H1 (cell line): ENCODE measurements at regions not wholly inside any gene's neighbourhood (a gene's known extent, or its start where the extent isn't known, plus 50 kb on each side); places are given as distances from the start of the nearest gene placed in this dataset.

Source experiments
- CTCF ChIA-PET: fragments of 300-600 bp; sonication (Branson Sonifier 250); formaldehyde crosslinking; loops from one replicate; lab custom pipeline; 2021; ENCODE audit not compliant: partially characterized antibody; lab: Charles Lee
- POLR2A ChIA-PET: fragments of 300-600 bp; sonication (Branson Sonifier 250); formaldehyde crosslinking; loops from one replicate; lab custom pipeline; 2021; ENCODE audit warnings: inconsistent platforms; ENCODE audit not compliant: partially characterized antibody; lab: Charles Lee
- DNase-seq, 2 experiments: peaks; one replicate each; pipeline versions ENCODE4 v3.0.0 to v3.0.0-alpha.2; 2010 to 2022; ENCODE audit warnings: low spot score in 2 of 2, low read depth in 1 of 2, mixed read lengths in 1 of 2
- FAIRE-seq: peaks from 2 replicates; lab custom pipeline; 2011; peaks lifted over from hg19 to GRCh38; lab: Jason Lieb, UNC
- H2AFZ ChIP-seq: 2 replicates; pipeline ENCODE4 v1.8.1; 2012; ENCODE audit warnings: low read length, inconsistent platforms
- H2AK5ac ChIP-seq: 2 replicates; pipeline ENCODE4 v1.6.1; 2013; ENCODE audit warnings: low read depth, low read length
- H2BK120ac ChIP-seq: replicated peaks from 2 replicates; pipeline ENCODE3; 2013; ENCODE audit warnings: low read depth, low read length, inconsistent platforms
- H2BK12ac ChIP-seq: 2 replicates; pipeline ENCODE4 v1.6.1; 2013; ENCODE audit warnings: low read depth, low read length
- H2BK15ac ChIP-seq: 2 replicates; pipeline ENCODE4 v1.6.1; 2013; ENCODE audit warnings: low read length
- H2BK20ac ChIP-seq: 2 replicates; pipeline ENCODE4 v1.6.1; 2013; ENCODE audit warnings: low read length
- H2BK5ac ChIP-seq: 2 replicates; pipeline ENCODE4 v1.6.1; 2013; ENCODE audit warnings: low read depth, low read length
- H3K14ac ChIP-seq: 2 replicates; pipeline ENCODE4 v1.6.1; 2013; ENCODE audit warnings: inconsistent platforms; ENCODE audit not compliant: insufficient read length
- H3K18ac ChIP-seq: 2 replicates; pipeline ENCODE4 v1.6.1; 2013; ENCODE audit warnings: low read length; ENCODE audit errors: extremely low read depth
- H3K23ac ChIP-seq: 2 replicates; pipeline ENCODE4 v1.6.1; 2013; ENCODE audit warnings: inconsistent platforms; ENCODE audit not compliant: insufficient read length
- H3K23me2 ChIP-seq: 2 replicates; pipeline ENCODE4 v1.6.1; 2013; ENCODE audit warnings: low read depth, low read length
- H3K27ac ChIP-seq: 2 replicates; pipeline ENCODE4 v1.6.1; 2011; ENCODE audit warnings: low read depth, low read length, inconsistent platforms
- H3K27me3 ChIP-seq, 4 experiments: replicated peaks in 1 of 4; 1 replicate in 1 of 4; 2 replicates in 3 of 4; pipeline versions ENCODE4 v1.6.1 to v1.8.1; 2011 to 2013; ENCODE audit warnings: low read length in 3 of 4, mild to moderate bottlenecking in 3 of 4, inconsistent platforms in 2 of 4, mixed read lengths in 2 of 4, moderate library complexity in 1 of 4; ENCODE audit not compliant: control insufficient read depth in 3 of 4, insufficient read depth in 3 of 4; ENCODE audit errors: extremely low read depth in 1 of 4
- H3K36me3 ChIP-seq, 4 experiments: 2 replicates each; pipeline versions ENCODE4 v1.6.1 to v1.8.1; 2011 to 2013; ENCODE audit warnings: mild to moderate bottlenecking in 4 of 4, low read length in 3 of 4, moderate library complexity in 2 of 4, control low read depth in 1 of 4, inconsistent platforms in 1 of 4; ENCODE audit not compliant: insufficient read depth in 4 of 4, control insufficient read depth in 2 of 4
- H3K4ac ChIP-seq: replicated peaks from 2 replicates; pipeline ENCODE3; 2013; ENCODE audit warnings: low read length, low read depth, mixed read lengths, inconsistent platforms; ENCODE audit not compliant: insufficient read length
- H3K4me1 ChIP-seq, 4 experiments: replicated peaks in 1 of 4; 1 replicate in 1 of 4; 2 replicates in 3 of 4; pipeline versions ENCODE4 v1.6.1 to v1.8.1; 2011 to 2013; ENCODE audit warnings: low read length in 3 of 4, inconsistent platforms in 2 of 4, mixed read lengths in 1 of 4; ENCODE audit not compliant: insufficient read depth in 4 of 4, control insufficient read depth in 3 of 4
- H3K4me2 ChIP-seq, 2 experiments: 2 replicates each; pipeline versions ENCODE4 v1.6.1 to v1.8.1; 2011 to 2013; ENCODE audit warnings: low read depth in 2 of 2, low read length in 2 of 2, control low read depth in 1 of 2, inconsistent platforms in 1 of 2, mild to moderate bottlenecking in 1 of 2; ENCODE audit not compliant: insufficient read depth in 1 of 2
- H3K4me3 ChIP-seq, 4 experiments: fragments of 200-600, 300-600 bp in 1 of 4; sonication (generic), shearing (Covaris generic), sonication (Bioruptor Twin) in 1 of 4; 2 replicates each; pipeline versions ENCODE4 v1.5.1 to v1.8.1; 2011 to 2016; ENCODE audit warnings: low read length in 4 of 4, low read depth in 3 of 4, control low read depth in 2 of 4, inconsistent platforms in 2 of 4, mild to moderate bottlenecking in 2 of 4, mixed read lengths in 1 of 4, moderate library complexity in 1 of 4; ENCODE audit not compliant: insufficient read depth in 2 of 4; ENCODE audit errors: extremely low read depth in 1 of 4
- H3K56ac ChIP-seq: replicated peaks from 2 replicates; pipeline ENCODE3; 2013; ENCODE audit warnings: low read depth, mild to moderate bottlenecking, mixed read lengths, low read length, inconsistent platforms; ENCODE audit not compliant: insufficient read length
- H3K79me1 ChIP-seq: 2 replicates; pipeline ENCODE4 v1.6.1; 2013; ENCODE audit warnings: low read depth, low read length, control low read depth
- H3K79me2 ChIP-seq, 2 experiments: 2 replicates each; pipeline versions ENCODE4 v1.6.1 to v1.8.1; 2012 to 2013; ENCODE audit warnings: low read length in 2 of 2, mild to moderate bottlenecking in 2 of 2, inconsistent platforms in 1 of 2; ENCODE audit not compliant: insufficient read depth in 2 of 2, control insufficient read depth in 1 of 2
- H3K9ac ChIP-seq, 4 experiments: replicated peaks in 1 of 4; 1 replicate in 1 of 4; 2 replicates in 3 of 4; pipeline versions ENCODE4 v1.6.1 to v1.8.1; 2011 to 2013; ENCODE audit warnings: low read depth in 3 of 4, low read length in 3 of 4, control low read depth in 2 of 4, mild to moderate bottlenecking in 2 of 4, moderate library complexity in 2 of 4, inconsistent platforms in 1 of 4; ENCODE audit errors: extremely low read depth in 1 of 4
- H3K9me3 ChIP-seq, 2 experiments: 2 replicates each; pipeline versions ENCODE4 v1.6.1 to v1.8.1; 2012 to 2013; ENCODE audit warnings: mild to moderate bottlenecking in 2 of 2, moderate library complexity in 2 of 2, control low read depth in 1 of 2, inconsistent platforms in 1 of 2, low read depth in 1 of 2, low read length in 1 of 2, mixed read lengths in 1 of 2; ENCODE audit not compliant: insufficient read depth in 2 of 2
- H4K20me1 ChIP-seq, 2 experiments: replicated peaks in 1 of 2; 2 replicates each; pipeline versions ENCODE3 to v1.8.1; 2011 to 2013; ENCODE audit warnings: inconsistent platforms in 2 of 2, low read length in 2 of 2, mild to moderate bottlenecking in 1 of 2; ENCODE audit not compliant: insufficient read depth in 2 of 2, control insufficient read depth in 1 of 2
- H4K5ac ChIP-seq: 2 replicates; pipeline ENCODE4 v1.6.1; 2013; ENCODE audit warnings: low read length, low read depth, mixed read lengths, inconsistent platforms; ENCODE audit not compliant: insufficient read length
- H4K8ac ChIP-seq: 2 replicates; pipeline ENCODE4 v1.8.0; 2013; ENCODE audit warnings: mild to moderate bottlenecking, moderate library complexity, low read length, inconsistent platforms; ENCODE audit not compliant: insufficient read depth; ENCODE audit errors: extremely low read depth
- H4K91ac ChIP-seq: replicated peaks from 2 replicates; pipeline ENCODE3; 2013; ENCODE audit warnings: low read length, mixed read lengths, inconsistent platforms; ENCODE audit not compliant: insufficient read length
- ASH2L ChIP-seq: fragments of 200-600, 300-600 bp; sonication (generic); IDR thresholded peaks from one replicate; pipeline ENCODE4 v1.7.1; 2017; ENCODE audit warnings: low read length
- ATF2 ChIP-seq: IDR thresholded peaks from 2 replicates; pipeline ENCODE4 v1.6.1; 2012; ENCODE audit warnings: low read length, inconsistent platforms
- CBX5 ChIP-seq: fragments of 300-800, 300-1000 bp; sonication (generic); IDR thresholded peaks from 2 replicates; pipeline ENCODE4 v1.7.1; 2016; ENCODE audit warnings: antibody characterized with exemption, low read length, low read depth
- EP300 ChIP-seq, 2 experiments: IDR thresholded peaks; 1 replicate in 1 of 2; 2 replicates in 1 of 2; pipeline ENCODE4 v1.6.1; 2011 to 2012; ENCODE audit warnings: low read depth in 2 of 2, low read length in 2 of 2, mild to moderate bottlenecking in 2 of 2, borderline replicate concordance in 1 of 2, inconsistent platforms in 1 of 2, moderate library complexity in 1 of 2
- EZH2 ChIP-seq: fragments of 200-600 bp; sonication (generic); IDR thresholded peaks from 2 replicates; pipeline ENCODE4 v1.7.1; 2012; ENCODE audit warnings: low read depth, mild to moderate bottlenecking, moderate library complexity, low read length, inconsistent platforms; ENCODE audit not compliant: severe bottlenecking
- JUND ChIP-seq: IDR thresholded peaks from 2 replicates; pipeline ENCODE4 v1.6.1; 2011; ENCODE audit warnings: mild to moderate bottlenecking, improper control_type of control experiment, low read length
- RBBP5 ChIP-seq: IDR thresholded peaks from 2 replicates; pipeline ENCODE4 v1.7.1; 2012; ENCODE audit warnings: low read depth, mild to moderate bottlenecking, inconsistent platforms, low read length, moderate library complexity, borderline replicate concordance
- RNF2 ChIP-seq: fragments of 200-900, 300-1000 bp; sonication (generic); IDR thresholded peaks from 2 replicates; pipeline ENCODE4 v1.7.1; 2016; ENCODE audit warnings: borderline replicate concordance, low read depth, mild to moderate bottlenecking, antibody characterized with exemption, low read length; ENCODE audit not compliant: poor library complexity, severe bottlenecking; ENCODE audit errors: missing control alignments
- SRF ChIP-seq: IDR thresholded peaks from 2 replicates; pipeline ENCODE4 v1.6.1; 2011; ENCODE audit warnings: mild to moderate bottlenecking, low read depth, low read length, moderate library complexity
- TBP ChIP-seq: IDR thresholded peaks from 2 replicates; pipeline ENCODE4 v1.6.1; 2011; ENCODE audit warnings: low read depth, low read length, improper control_type of control experiment
- USF2 ChIP-seq: IDR thresholded peaks from 2 replicates; pipeline ENCODE4 v1.6.1; 2011; ENCODE audit warnings: low read length, improper control_type of control experiment
- WGBS, 2 experiments: shearing (Covaris generic) in 1 of 2; methylation state at CpG; one replicate each; pipeline versions ENCODE4 v1.1.6 to v1.1.7; 2013 to 2015; ENCODE audit warnings: low lambda C conversion rate in 2 of 2, mixed read lengths in 2 of 2, inconsistent platforms in 1 of 2, low coverage in 1 of 2, missing lambda C conversion rate in 1 of 2; ENCODE audit not compliant: insufficient replicate concordance in 2 of 2, insufficient coverage in 1 of 2, insufficient read length in 1 of 2; ENCODE audit errors: extremely low coverage in 1 of 2, missing lambda C conversion rate in 1 of 2; 5-methylcytosine and 5-hydroxymethylcytosine counted together

GRCh38 chr3:153972862-153973261 lies 148.3 kb upstream of the ARHGEF26 start:
- H3K79me2 ChIP-seq, result no peaks in the 10 kb centered on the region
- H3K9ac ChIP-seq, result no peak overlapping the region
- no peak overlapping the region for H3K4me3 ChIP-seq
- H3K27me3 ChIP-seq, result no peaks in the 10 kb centered on the region
- H3K18ac ChIP-seq, result no peak overlapping the region
- no peak overlapping the region for H3K27ac ChIP-seq
- H4K8ac ChIP-seq, result no peak overlapping the region
- no peaks in the 10 kb centered on the region for H3K36me3 ChIP-seq
- H3K9me3 ChIP-seq, result no peaks in the 10 kb centered on the region
- H3K14ac ChIP-seq, result no peak overlapping the region
- ChIA-PET POLR2A (interaction anchor here (0.6 kb wide), 1 partner anchor 129 kb away, joined by 3 read pairs; no protein-coding TSS in a partner anchor), CTCF (interaction anchor here (0.7 kb wide), 1 partner anchor 65 kb away, joined by 3 read pairs; no protein-coding TSS in a partner anchor)
- H4K5ac ChIP-seq, result no peak overlapping the region
- H3K56ac ChIP-seq, result no peak overlapping the region
- no peak overlapping the region for H3K4ac ChIP-seq
- FAIRE-seq (no peak), DNase-seq (no peak)
- no peak overlapping the region for H2AK5ac ChIP-seq
- 88% methylated on average over 1 of the region's 1 CpG; no CpG with 5 or more reads in 1 of the 2 experiments for WGBS, 2 experiments
- H3K79me1 ChIP-seq, result no peaks in the 10 kb centered on the region
- no peak overlapping the region for H3K4me2 ChIP-seq
- H2BK120ac ChIP-seq, result no peak overlapping the region
- no peak overlapping the region for H4K91ac ChIP-seq
- H2BK12ac ChIP-seq, result no peak overlapping the region
- no peaks in the 10 kb centered on the region for H3K4me1 ChIP-seq
- H2BK5ac ChIP-seq, result no peak overlapping the region
- no peaks in the 10 kb centered on the region for H3K23me2 ChIP-seq
- H4K20me1 ChIP-seq, result no peaks in the 10 kb centered on the region
- no peak overlapping the region for H2AFZ ChIP-seq
- no peak overlapping the region for H2BK20ac ChIP-seq
- no peak overlapping the region for H2BK15ac ChIP-seq
- H3K23ac ChIP-seq, result no peak overlapping the region
- TF ChIP-seq EZH2 (no peak), JUND (no peak), USF2 (no peak), RNF2 (no peak), SRF (no peak), RBBP5 (no peak), ASH2L (no peak), TBP (no peak), ATF2 (no peak), EP300 (IDR thresholded peaks at IDR 0.05; ENCODE audit: borderline replicate concordance in 1 of 2, low read depth in 2 of 2, low read length in 2 of 2) (no peak), CBX5 (no peak)
